Hepatocyte (in vitro differentiated cells): ENCODE measurements at regions not wholly inside any gene's neighbourhood (a gene's known extent, or its start where the extent isn't known, plus 50 kb on each side); places are given as distances from the start of the nearest gene placed in this dataset.

Experiments used
- DNase-seq: peaks from one replicate; pipeline ENCODE4 v3.0.0-alpha.2; 2016; ENCODE audit warnings: low spot score
- H2AFZ ChIP-seq: fragments of 200-600 bp; sonication (generic); 2 replicates; pipeline ENCODE4 v1.6.0; 2016; ENCODE audit warnings: antibody characterized with exemption, mild to moderate bottlenecking
- H3K27ac ChIP-seq: fragments of 200-600 bp; sonication (generic); 2 replicates; pipeline ENCODE4 v1.5.1; 2016; ENCODE audit warnings: mild to moderate bottlenecking
- H3K27me3 ChIP-seq: fragments of 200-600 bp; sonication (generic); 2 replicates; pipeline ENCODE4 v1.6.1; 2016
- H3K36me3 ChIP-seq: fragments of 200-600 bp; sonication (generic); replicated peaks from 2 replicates; pipeline ENCODE4 v1.5.1; 2016; ENCODE audit warnings: low read depth; ENCODE audit not compliant: insufficient read depth
- H3K4me1 ChIP-seq: fragments of 200-600 bp; sonication (generic); 2 replicates; pipeline ENCODE4 v1.5.1; 2016; ENCODE audit warnings: mild to moderate bottlenecking, moderate library complexity; ENCODE audit not compliant: insufficient read depth
- H3K4me2 ChIP-seq: fragments of 200-600 bp; sonication (generic); 2 replicates; pipeline ENCODE4 v1.6.0; 2016
- H3K4me3 ChIP-seq: fragments of 200-600 bp; sonication (generic); 2 replicates; pipeline ENCODE4 v1.5.1; 2016; ENCODE audit warnings: mild to moderate bottlenecking
- H3K79me2 ChIP-seq: fragments of 200-600 bp; sonication (generic); 2 replicates; pipeline ENCODE4 v1.6.0; 2017; ENCODE audit warnings: mild to moderate bottlenecking
- H3K9me2 ChIP-seq: fragments of 200-600 bp; sonication (generic); replicated peaks from 2 replicates; pipeline ENCODE4 v1.6.0; 2017; ENCODE audit warnings: mild to moderate bottlenecking; ENCODE audit not compliant: insufficient read depth
- H3K9me3 ChIP-seq: fragments of 200-600 bp; sonication (generic); 2 replicates; pipeline ENCODE4 v1.5.1; 2016; ENCODE audit warnings: low read depth, mild to moderate bottlenecking
- H4K20me1 ChIP-seq: fragments of 200-600 bp; sonication (generic); 2 replicates; pipeline ENCODE4 v1.6.0; 2016; ENCODE audit warnings: mild to moderate bottlenecking; ENCODE audit not compliant: insufficient read depth, poor library complexity, severe bottlenecking
- EZH2 ChIP-seq: fragments of 200-600 bp; sonication (generic); IDR thresholded peaks from 2 replicates; pipeline ENCODE4 v1.6.1; 2016; ENCODE audit warnings: antibody characterized with exemption, mild to moderate bottlenecking, borderline replicate concordance
- EZH2phosphoT487 ChIP-seq: fragments of 200-600 bp; sonication (generic); IDR thresholded peaks from one replicate; pipeline ENCODE4 v1.6.1; 2018; ENCODE audit warnings: antibody characterized with exemption, mild to moderate bottlenecking, low read depth, moderate library complexity; ENCODE audit not compliant: unreplicated experiment, severe bottlenecking
- WGBS: methylation state at CpG from one replicate; pipeline ENCODE4 v1.1.6; 2016; ENCODE audit warnings: low lambda C conversion rate; ENCODE audit errors: missing lambda C conversion rate; 5-methylcytosine and 5-hydroxymethylcytosine counted together
- TF ChIP-seq, protein P1 (sequence below): fragments of 200-600 bp; sonication (generic); IDR thresholded peaks from 2 replicates; pipeline ENCODE4 v1.5.1; 2016; ENCODE audit warnings: antibody characterized with exemption, mild to moderate bottlenecking; ENCODE audit not compliant: poor library complexity

DNA sequence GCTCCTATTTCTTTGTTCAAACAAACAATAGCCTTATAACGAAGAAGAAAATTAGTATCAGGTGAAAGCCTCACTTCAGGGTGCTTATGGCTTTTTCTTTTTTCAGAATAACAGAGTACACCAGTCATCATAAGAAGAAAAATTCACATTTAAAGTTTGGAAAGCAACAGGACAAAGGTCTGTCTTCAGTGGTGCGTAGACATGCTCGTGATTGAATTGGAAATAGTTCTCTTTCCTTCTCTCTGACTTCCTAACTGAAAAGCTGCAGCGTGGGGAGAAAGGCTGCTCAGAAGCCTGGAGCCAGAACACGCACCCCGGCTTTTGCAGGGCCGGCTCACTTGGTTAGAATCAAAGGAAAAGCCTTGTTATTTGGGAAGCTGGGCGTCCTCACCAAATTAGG lies 127.6 kb upstream of the ZNF516 start:
- WGBS, result 57% methylated on average over 8 of the region's 8 CpGs
- DNase-seq, result no peak
- Histone ChIP-seq H4K20me1 (no peaks in the 10 kb centered on the region), H3K27ac (peak overlapping the region; percentile 90), H3K4me1 (peaks cover 32% of the 10 kb centered on the region), H2AFZ (peak overlapping the region; percentile 7), H3K27me3 (no peaks in the 10 kb centered on the region), H3K36me3 (no peaks in the 10 kb centered on the region), H3K4me3 (no peak overlapping the region), H3K4me2 (peak overlapping the region; percentile 83), H3K9me2 (no peaks in the 10 kb centered on the region), H3K9me3 (no peaks in the 10 kb centered on the region), H3K79me2 (no peaks in the 10 kb centered on the region)
- TF ChIP-seq EZH2, result no peak
- no peak for TF ChIP-seq EZH2phosphoT487

DNA sequence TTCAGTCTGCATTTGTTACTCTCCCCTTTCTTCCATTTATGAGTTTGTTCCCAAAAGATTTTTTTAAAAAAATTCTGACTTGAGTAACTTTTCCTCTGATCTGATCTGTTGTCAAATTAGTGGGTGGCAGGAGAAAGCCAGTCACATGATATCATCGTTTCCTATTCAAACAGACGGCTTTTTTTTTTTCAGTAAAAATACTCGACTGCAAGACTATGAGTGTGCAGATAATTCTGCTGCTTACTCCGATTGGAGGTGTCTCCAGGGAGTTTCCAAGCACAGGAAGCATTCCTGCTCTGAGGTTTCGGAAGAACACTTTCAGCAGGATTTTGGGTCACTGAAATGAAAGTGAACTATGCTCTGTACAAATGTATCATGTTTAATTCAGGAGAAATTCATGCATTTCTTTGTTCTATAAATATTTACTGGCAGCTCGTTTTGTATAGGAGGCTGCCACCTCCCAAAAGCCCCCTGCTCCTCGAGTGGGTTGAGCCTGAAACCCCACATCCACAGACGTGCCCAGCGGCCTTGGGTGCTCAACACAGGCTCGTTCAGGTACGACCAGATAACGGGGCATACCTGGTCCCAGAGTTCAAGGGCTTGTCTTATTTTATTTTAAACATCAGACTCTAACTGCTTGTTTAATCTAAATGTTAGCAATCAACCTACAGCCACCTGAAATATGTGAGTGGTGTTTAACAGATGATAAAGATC lies 126.9 kb upstream of the ZNF516 start:
- peak; percentile 50 for DNase-seq
- no peak for TF ChIP-seq EZH2phosphoT487
- TF ChIP-seq EZH2, result no peak
- TF ChIP-seq, protein P1, sequence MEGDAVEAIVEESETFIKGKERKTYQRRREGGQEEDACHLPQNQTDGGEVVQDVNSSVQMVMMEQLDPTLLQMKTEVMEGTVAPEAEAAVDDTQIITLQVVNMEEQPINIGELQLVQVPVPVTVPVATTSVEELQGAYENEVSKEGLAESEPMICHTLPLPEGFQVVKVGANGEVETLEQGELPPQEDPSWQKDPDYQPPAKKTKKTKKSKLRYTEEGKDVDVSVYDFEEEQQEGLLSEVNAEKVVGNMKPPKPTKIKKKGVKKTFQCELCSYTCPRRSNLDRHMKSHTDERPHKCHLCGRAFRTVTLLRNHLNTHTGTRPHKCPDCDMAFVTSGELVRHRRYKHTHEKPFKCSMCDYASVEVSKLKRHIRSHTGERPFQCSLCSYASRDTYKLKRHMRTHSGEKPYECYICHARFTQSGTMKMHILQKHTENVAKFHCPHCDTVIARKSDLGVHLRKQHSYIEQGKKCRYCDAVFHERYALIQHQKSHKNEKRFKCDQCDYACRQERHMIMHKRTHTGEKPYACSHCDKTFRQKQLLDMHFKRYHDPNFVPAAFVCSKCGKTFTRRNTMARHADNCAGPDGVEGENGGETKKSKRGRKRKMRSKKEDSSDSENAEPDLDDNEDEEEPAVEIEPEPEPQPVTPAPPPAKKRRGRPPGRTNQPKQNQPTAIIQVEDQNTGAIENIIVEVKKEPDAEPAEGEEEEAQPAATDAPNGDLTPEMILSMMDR, result no peak
- no peaks in the 10 kb centered on the region for H3K79me2 ChIP-seq
- H4K20me1 ChIP-seq, result no peaks in the 10 kb centered on the region
- peak overlapping the region; percentile 83 for H3K4me2 ChIP-seq
- peak overlapping the region; percentile 90 for H3K27ac ChIP-seq
- WGBS, result 33% methylated on average over 12 of the region's 12 CpGs
- H2AFZ ChIP-seq, result peak overlapping the region; percentile 7
- H3K9me3 ChIP-seq, result no peaks in the 10 kb centered on the region
- H3K27me3 ChIP-seq, result no peaks in the 10 kb centered on the region
- H3K36me3 ChIP-seq, result no peaks in the 10 kb centered on the region
- peak overlapping the region; percentile 0 for H3K4me3 ChIP-seq
- H3K9me2 ChIP-seq, result no peaks in the 10 kb centered on the region
- H3K4me1 ChIP-seq, result peaks cover 32% of the 10 kb centered on the region

DNA sequence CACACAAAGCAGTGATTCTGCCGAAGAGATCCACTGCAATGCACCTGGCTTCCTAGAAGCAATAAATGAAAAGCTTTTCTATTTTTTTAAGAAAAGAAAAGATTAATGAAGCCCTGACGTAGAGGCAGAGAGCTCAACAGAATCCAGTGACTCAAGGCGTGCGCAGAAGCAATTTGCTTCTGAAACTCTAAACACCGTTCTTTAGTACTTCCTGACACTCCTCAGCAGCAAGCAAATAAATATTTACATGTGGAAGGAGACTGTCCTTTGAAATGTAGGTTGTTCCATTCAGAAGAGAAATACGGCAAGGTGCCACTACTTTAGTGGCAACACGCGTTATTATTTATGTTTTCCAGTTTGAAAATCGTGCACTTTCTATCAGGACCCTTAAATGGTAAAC lies 126.2 kb upstream of the ZNF516 start:
- TF ChIP-seq, protein P1, result no peak
- TF ChIP-seq EZH2, result no peak
- no peak for TF ChIP-seq EZH2phosphoT487
- 16% methylated on average over 9 of the region's 9 CpGs for WGBS
- no peaks in the 10 kb centered on the region for H4K20me1 ChIP-seq
- peaks cover 32% of the 10 kb centered on the region for H3K4me1 ChIP-seq
- DNase-seq, result peak; percentile 43
- H2AFZ ChIP-seq, result peak overlapping the region; percentile 7
- no peaks in the 10 kb centered on the region for H3K36me3 ChIP-seq
- H3K79me2 ChIP-seq, result no peaks in the 10 kb centered on the region
- H3K9me2 ChIP-seq, result no peaks in the 10 kb centered on the region
- no peaks in the 10 kb centered on the region for H3K9me3 ChIP-seq
- H3K4me3 ChIP-seq, result peak overlapping the region; percentile 6
- H3K4me2 ChIP-seq, result peak overlapping the region; percentile 83
- no peaks in the 10 kb centered on the region for H3K27me3 ChIP-seq
- peak overlapping the region; percentile 90 for H3K27ac ChIP-seq

DNA sequence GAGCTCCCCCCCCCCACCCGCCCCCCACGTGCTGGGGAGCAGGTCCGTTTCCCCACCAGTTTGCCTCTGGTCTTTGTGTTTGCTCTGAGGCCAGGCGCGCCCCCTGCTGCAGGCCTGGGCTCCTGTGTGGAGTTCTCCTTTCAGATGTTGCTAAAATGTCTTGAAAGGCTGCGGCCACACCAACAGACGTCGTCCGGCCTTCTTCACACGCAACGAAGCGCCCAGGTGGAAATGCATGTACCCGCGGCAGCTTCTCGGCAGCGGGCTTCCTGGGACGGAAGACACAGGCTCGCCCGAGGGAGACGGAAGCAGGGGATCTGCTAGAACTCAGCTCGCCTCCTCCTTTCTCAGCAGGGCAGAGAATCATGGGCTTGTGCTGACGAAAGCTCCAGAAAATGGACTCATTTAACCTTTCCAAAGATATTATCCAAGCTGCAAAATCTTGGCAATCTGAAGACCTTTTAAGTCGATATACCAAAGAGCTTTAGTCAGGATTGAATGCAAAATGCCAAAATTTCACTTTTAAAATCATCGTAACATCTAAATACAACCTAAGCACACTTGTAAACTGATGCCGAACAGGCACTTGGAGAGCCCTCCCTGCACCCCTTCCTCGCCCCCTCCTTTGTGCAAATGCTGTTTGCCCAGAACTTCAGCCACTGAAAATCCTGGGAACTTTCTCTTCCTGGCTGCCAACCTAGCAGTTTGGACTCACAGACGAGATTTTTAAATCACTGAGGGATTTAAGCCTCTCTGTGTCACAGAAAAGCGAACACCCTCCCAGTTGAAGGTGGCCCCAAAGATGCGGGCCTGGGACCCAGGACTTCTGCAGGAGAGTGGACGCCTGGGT lies 125.5 kb upstream of the ZNF516 start:
- DNase-seq, result peak; percentile 87
- Histone ChIP-seq H3K27me3 (no peaks in the 10 kb centered on the region), H3K4me2 (peak overlapping the region; percentile 83), H2AFZ (peak overlapping the region; percentile 64), H3K4me1 (peaks cover 32% of the 10 kb centered on the region), H3K4me3 (peak overlapping the region; percentile 6), H3K36me3 (no peaks in the 10 kb centered on the region), H4K20me1 (no peaks in the 10 kb centered on the region), H3K9me2 (no peaks in the 10 kb centered on the region), H3K79me2 (no peaks in the 10 kb centered on the region), H3K27ac (peak overlapping the region; percentile 90), H3K9me3 (no peaks in the 10 kb centered on the region)
- TF ChIP-seq EZH2phosphoT487, result no peak
- TF ChIP-seq, protein P1, result peak; percentile 76
- TF ChIP-seq EZH2, result no peak
- 17% methylated on average over 28 of the region's 30 CpGs for WGBS
